GM23338 (cell line): ENCODE measurements at regions not wholly inside any gene's neighbourhood (a gene's known extent, or its start where the extent isn't known, plus 50 kb on each side); places are given as distances from the start of the nearest gene placed in this dataset.
A peak's percentile ranks its signal among the peaks of the same experiment; 100 is the strongest.

Experiments
- ATAC-seq: fragments of 200-7000 bp; cut with Tn5 transposase; 3 replicates; pipeline ENCODE4 v1.9.1; 2020
- DNase-seq: peaks from one replicate; pipeline ENCODE4 v3.0.0-alpha.2; 2015; ENCODE audit warnings: low spot score
- H2AFZ ChIP-seq: fragments of 200-600 bp; sonication (generic); 2 replicates; pipeline ENCODE4 v1.8.0; 2016; ENCODE audit warnings: antibody characterized with exemption, mild to moderate bottlenecking, moderate library complexity
- H3F3A ChIP-seq: fragments of 200-600 bp; sonication (generic); replicated peaks from 2 replicates; pipeline ENCODE4 v1.8.0; 2017; ENCODE audit warnings: antibody characterized with exemption, mixed run types, low read depth
- H3K27ac ChIP-seq: fragments of 200-600 bp; sonication (generic); 2 replicates; pipeline ENCODE4 v1.6.1; 2016; ENCODE audit warnings: low read depth
- H3K27me3 ChIP-seq: fragments of 200-600 bp; sonication (generic); 2 replicates; pipeline ENCODE4 v1.8.0; 2016; ENCODE audit warnings: mild to moderate bottlenecking, mixed run types, moderate library complexity; ENCODE audit not compliant: insufficient read depth
- H3K36me3 ChIP-seq: fragments of 200-600 bp; sonication (generic); 2 replicates; pipeline ENCODE4 v1.8.0; 2016; ENCODE audit warnings: mild to moderate bottlenecking; ENCODE audit not compliant: insufficient read depth
- H3K4me1 ChIP-seq: fragments of 200-600 bp; sonication (generic); 2 replicates; pipeline ENCODE4 v1.8.0; 2016; ENCODE audit warnings: mild to moderate bottlenecking, moderate library complexity; ENCODE audit not compliant: insufficient read depth
- H3K4me2 ChIP-seq: fragments of 200-600 bp; sonication (generic); 2 replicates; pipeline ENCODE4 v1.7.1; 2017; ENCODE audit warnings: mixed run types
- H3K4me3 ChIP-seq: fragments of 200-600 bp; sonication (generic); 2 replicates; pipeline ENCODE4 v1.6.1; 2016; ENCODE audit warnings: mixed run types
- H3K79me2 ChIP-seq: fragments of 200-600 bp; sonication (generic); replicated peaks from 2 replicates; pipeline ENCODE4 v1.8.0; 2017; ENCODE audit warnings: mild to moderate bottlenecking; ENCODE audit not compliant: insufficient read depth
- H3K9me2 ChIP-seq: fragments of 200-600 bp; sonication (generic); 2 replicates; pipeline ENCODE4 v1.8.0; 2017; ENCODE audit not compliant: insufficient read depth
- H4K20me1 ChIP-seq: fragments of 200-600 bp; sonication (generic); replicated peaks from 2 replicates; pipeline ENCODE4 v1.8.0; 2017; ENCODE audit warnings: mild to moderate bottlenecking; ENCODE audit not compliant: insufficient read depth
- H3K27ac Mint-ChIP-seq: 2 replicates; pipeline ENCODE4 v1.8.0; 2020; ENCODE audit warnings: inconsistent platforms, mild to moderate bottlenecking, moderate library complexity, mixed read lengths
- H3K27me3 Mint-ChIP-seq: 3 replicates; pipeline ENCODE4 v1.8.0; 2022; ENCODE audit warnings: low read depth, mild to moderate bottlenecking, moderate library complexity, mixed read lengths, inconsistent platforms; ENCODE audit not compliant: insufficient read depth, poor library complexity
- H3K36me3 Mint-ChIP-seq: 3 replicates; pipeline ENCODE4 v1.8.0; 2021; ENCODE audit warnings: low read depth, mild to moderate bottlenecking, inconsistent platforms, moderate library complexity, mixed read lengths
- H3K4me1 Mint-ChIP-seq: 3 replicates; pipeline ENCODE4 v1.8.0; 2020; ENCODE audit warnings: mild to moderate bottlenecking, inconsistent platforms, mixed read lengths
- H3K4me3 Mint-ChIP-seq: 3 replicates; pipeline ENCODE4 v1.8.0; 2021; ENCODE audit warnings: moderate library complexity, mild to moderate bottlenecking, inconsistent platforms, mixed read lengths
- H3K9me3 Mint-ChIP-seq: 3 replicates; pipeline ENCODE4 v1.8.0; 2020; ENCODE audit warnings: moderate library complexity, mild to moderate bottlenecking, inconsistent platforms, mixed read lengths
- CREB1 ChIP-seq: fragments of 250-450 bp; sonication (Bioruptor Pico); IDR thresholded peaks from 2 replicates; pipeline ENCODE4 v1.5.0; 2020; ENCODE audit warnings: low read depth, mild to moderate bottlenecking, moderate library complexity
- JUNB ChIP-seq: IDR thresholded peaks from one replicate; pipeline ENCODE4 v1.6.1; 2016; ENCODE audit warnings: antibody characterized with exemption; ENCODE audit not compliant: unreplicated experiment
- NANOG ChIP-seq: IDR thresholded peaks from 2 replicates; pipeline ENCODE4 v1.6.1; 2016; ENCODE audit warnings: antibody characterized with exemption, borderline replicate concordance
- POLR2AphosphoS5 ChIP-seq: IDR thresholded peaks from 2 replicates; pipeline ENCODE4 v1.6.1; 2016; ENCODE audit warnings: antibody characterized with exemption, low read depth
- STAT1 ChIP-seq: IDR thresholded peaks from one replicate; pipeline ENCODE4 v1.6.1; 2016; ENCODE audit warnings: antibody characterized with exemption; ENCODE audit not compliant: unreplicated experiment
- ZNF331 ChIP-seq: fragments of 250-450 bp; sonication (Bioruptor Pico); IDR thresholded peaks from 2 replicates; pipeline ENCODE4 v1.5.0; 2020; ENCODE audit warnings: low read depth, mild to moderate bottlenecking, moderate library complexity
- TF ChIP-seq, protein P1 (sequence below), 2 experiments: fragments of 200-600 bp in 1 of 2; sonication (generic) in 1 of 2; conservative IDR thresholded peaks; 2 replicates each; pipeline versions ENCODE4 v1.5.1 to v1.6.1; 2016 to 2017; ENCODE audit warnings: antibody characterized with exemption in 2 of 2, low read depth in 2 of 2, mild to moderate bottlenecking in 2 of 2, moderate library complexity in 1 of 2
- TF ChIP-seq, protein P2 (sequence below): IDR thresholded peaks from one replicate; pipeline ENCODE4 v1.6.1; 2018; ENCODE audit warnings: antibody characterized with exemption; ENCODE audit not compliant: unreplicated experiment
- TF ChIP-seq, protein P3 (sequence below): IDR thresholded peaks from 2 replicates; pipeline ENCODE4 v1.6.1; 2016; ENCODE audit warnings: antibody characterized with exemption
- TF ChIP-seq, protein P4 (sequence below): fragments of 250-450 bp; sonication (Bioruptor Pico); IDR thresholded peaks from 2 replicates; pipeline ENCODE4 v1.5.0; 2020; ENCODE audit warnings: mild to moderate bottlenecking, moderate library complexity

DNA sequence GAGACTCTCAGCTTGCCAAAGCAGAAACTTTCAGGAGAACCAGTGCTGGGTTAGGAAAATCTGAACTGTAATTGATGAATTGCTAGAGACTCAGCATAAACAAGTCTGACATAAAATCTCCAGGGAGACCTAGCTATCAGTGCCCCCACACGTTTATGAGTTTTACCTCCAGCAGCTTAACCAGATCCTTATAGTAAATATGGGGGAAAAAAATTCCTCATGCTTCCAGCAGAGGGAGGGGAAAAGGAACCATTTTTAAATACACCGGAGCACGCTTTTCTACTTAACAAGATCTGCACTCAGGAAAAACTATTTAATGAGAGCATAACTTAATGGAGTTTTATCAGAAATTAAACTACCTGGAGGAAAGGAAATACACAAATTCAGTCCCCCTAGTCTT, 1040.7 kb upstream of the INTU start:
- Histone ChIP-seq H2AFZ (peak overlapping the region; percentile 25; the same call in 1 of the 2 replicates), H3K79me2 (no peaks in the 10 kb centered on the region), H3K27ac (no peak overlapping the region), H3F3A (no peaks in the 10 kb centered on the region), H4K20me1 (no peaks in the 10 kb centered on the region), H3K4me2 (no peak overlapping the region), H3K9me2 (peaks cover 4% of the 10 kb centered on the region; the same call in 1 of the 2 replicates), H3K4me3 (no peak overlapping the region), H3K27me3 (no peaks in the 10 kb centered on the region), H3K36me3 (no peaks in the 10 kb centered on the region), H3K4me1 (no peaks in the 10 kb centered on the region)
- Mint-ChIP-seq H3K27ac (no peak overlapping the region; the same call in 1 of the 2 replicates), H3K9me3 (peaks cover 8% of the 10 kb centered on the region; the same call in 2 of the 3 replicates), H3K4me1 (no peaks in the 10 kb centered on the region), H3K36me3 (no peaks in the 10 kb centered on the region), H3K27me3 (peaks cover 1% of the 10 kb centered on the region), H3K4me3 (no peak overlapping the region)
- ATAC-seq, result no peak
- peak; percentile 61 for DNase-seq
- no peak for TF ChIP-seq STAT1
- TF ChIP-seq, protein P1, sequence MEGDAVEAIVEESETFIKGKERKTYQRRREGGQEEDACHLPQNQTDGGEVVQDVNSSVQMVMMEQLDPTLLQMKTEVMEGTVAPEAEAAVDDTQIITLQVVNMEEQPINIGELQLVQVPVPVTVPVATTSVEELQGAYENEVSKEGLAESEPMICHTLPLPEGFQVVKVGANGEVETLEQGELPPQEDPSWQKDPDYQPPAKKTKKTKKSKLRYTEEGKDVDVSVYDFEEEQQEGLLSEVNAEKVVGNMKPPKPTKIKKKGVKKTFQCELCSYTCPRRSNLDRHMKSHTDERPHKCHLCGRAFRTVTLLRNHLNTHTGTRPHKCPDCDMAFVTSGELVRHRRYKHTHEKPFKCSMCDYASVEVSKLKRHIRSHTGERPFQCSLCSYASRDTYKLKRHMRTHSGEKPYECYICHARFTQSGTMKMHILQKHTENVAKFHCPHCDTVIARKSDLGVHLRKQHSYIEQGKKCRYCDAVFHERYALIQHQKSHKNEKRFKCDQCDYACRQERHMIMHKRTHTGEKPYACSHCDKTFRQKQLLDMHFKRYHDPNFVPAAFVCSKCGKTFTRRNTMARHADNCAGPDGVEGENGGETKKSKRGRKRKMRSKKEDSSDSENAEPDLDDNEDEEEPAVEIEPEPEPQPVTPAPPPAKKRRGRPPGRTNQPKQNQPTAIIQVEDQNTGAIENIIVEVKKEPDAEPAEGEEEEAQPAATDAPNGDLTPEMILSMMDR (conservative IDR thresholded peaks at IDR 0.05; ENCODE audit: low read depth in 2 of 2), result peak; percentile 32 to 52; a peak in 3 of 4 replicates

DNA sequence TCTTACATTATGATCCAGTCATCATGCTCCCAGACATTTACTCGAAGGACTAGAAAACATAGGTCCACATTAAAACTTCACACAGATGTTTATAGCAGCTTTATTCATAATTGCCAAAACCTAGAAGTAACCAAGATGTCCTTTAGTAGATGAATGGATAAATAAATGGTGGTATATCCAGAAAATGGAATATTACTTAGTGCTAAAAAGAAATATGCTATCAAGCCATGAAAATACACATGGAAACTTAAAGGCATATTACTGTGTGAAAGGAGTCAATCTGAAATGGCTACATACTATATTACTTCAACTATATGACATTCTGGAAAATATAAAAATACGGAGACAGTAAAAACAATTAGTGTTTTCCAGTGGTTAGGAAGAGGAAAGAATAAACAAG, 1039.1 kb upstream of the INTU start:
- Mint-ChIP-seq H3K27me3 (peaks cover 1% of the 10 kb centered on the region), H3K4me3 (no peak overlapping the region), H3K36me3 (no peaks in the 10 kb centered on the region), H3K4me1 (no peaks in the 10 kb centered on the region), H3K27ac (no peak overlapping the region), H3K9me3 (peaks cover 8% of the 10 kb centered on the region; the same call in 2 of the 3 replicates)
- Histone ChIP-seq H3K79me2 (no peaks in the 10 kb centered on the region), H4K20me1 (no peaks in the 10 kb centered on the region), H3K27me3 (no peaks in the 10 kb centered on the region), H2AFZ (no peak overlapping the region), H3F3A (no peaks in the 10 kb centered on the region), H3K4me3 (no peak overlapping the region), H3K36me3 (no peaks in the 10 kb centered on the region), H3K4me2 (no peak overlapping the region), H3K27ac (no peak overlapping the region), H3K4me1 (no peaks in the 10 kb centered on the region), H3K9me2 (peaks cover 4% of the 10 kb centered on the region; the same call in 1 of the 2 replicates)
- no peak for DNase-seq
- ATAC-seq, result no peak
- TF ChIP-seq, protein P2, sequence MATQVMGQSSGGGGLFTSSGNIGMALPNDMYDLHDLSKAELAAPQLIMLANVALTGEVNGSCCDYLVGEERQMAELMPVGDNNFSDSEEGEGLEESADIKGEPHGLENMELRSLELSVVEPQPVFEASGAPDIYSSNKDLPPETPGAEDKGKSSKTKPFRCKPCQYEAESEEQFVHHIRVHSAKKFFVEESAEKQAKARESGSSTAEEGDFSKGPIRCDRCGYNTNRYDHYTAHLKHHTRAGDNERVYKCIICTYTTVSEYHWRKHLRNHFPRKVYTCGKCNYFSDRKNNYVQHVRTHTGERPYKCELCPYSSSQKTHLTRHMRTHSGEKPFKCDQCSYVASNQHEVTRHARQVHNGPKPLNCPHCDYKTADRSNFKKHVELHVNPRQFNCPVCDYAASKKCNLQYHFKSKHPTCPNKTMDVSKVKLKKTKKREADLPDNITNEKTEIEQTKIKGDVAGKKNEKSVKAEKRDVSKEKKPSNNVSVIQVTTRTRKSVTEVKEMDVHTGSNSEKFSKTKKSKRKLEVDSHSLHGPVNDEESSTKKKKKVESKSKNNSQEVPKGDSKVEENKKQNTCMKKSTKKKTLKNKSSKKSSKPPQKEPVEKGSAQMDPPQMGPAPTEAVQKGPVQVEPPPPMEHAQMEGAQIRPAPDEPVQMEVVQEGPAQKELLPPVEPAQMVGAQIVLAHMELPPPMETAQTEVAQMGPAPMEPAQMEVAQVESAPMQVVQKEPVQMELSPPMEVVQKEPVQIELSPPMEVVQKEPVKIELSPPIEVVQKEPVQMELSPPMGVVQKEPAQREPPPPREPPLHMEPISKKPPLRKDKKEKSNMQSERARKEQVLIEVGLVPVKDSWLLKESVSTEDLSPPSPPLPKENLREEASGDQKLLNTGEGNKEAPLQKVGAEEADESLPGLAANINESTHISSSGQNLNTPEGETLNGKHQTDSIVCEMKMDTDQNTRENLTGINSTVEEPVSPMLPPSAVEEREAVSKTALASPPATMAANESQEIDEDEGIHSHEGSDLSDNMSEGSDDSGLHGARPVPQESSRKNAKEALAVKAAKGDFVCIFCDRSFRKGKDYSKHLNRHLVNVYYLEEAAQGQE, result no peak
- TF ChIP-seq JUNB, result no peak
- no peak for TF ChIP-seq STAT1
- TF ChIP-seq CREB1 (CRISPR knock-in tag), result no peak
- TF ChIP-seq POLR2AphosphoS5, result no peak
- TF ChIP-seq, protein P3, sequence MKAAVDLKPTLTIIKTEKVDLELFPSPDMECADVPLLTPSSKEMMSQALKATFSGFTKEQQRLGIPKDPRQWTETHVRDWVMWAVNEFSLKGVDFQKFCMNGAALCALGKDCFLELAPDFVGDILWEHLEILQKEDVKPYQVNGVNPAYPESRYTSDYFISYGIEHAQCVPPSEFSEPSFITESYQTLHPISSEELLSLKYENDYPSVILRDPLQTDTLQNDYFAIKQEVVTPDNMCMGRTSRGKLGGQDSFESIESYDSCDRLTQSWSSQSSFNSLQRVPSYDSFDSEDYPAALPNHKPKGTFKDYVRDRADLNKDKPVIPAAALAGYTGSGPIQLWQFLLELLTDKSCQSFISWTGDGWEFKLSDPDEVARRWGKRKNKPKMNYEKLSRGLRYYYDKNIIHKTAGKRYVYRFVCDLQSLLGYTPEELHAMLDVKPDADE, result no peak
- no peak for TF ChIP-seq ZNF331 (CRISPR knock-in tag)
- TF ChIP-seq NANOG, result no peak
- TF ChIP-seq, protein P4, sequence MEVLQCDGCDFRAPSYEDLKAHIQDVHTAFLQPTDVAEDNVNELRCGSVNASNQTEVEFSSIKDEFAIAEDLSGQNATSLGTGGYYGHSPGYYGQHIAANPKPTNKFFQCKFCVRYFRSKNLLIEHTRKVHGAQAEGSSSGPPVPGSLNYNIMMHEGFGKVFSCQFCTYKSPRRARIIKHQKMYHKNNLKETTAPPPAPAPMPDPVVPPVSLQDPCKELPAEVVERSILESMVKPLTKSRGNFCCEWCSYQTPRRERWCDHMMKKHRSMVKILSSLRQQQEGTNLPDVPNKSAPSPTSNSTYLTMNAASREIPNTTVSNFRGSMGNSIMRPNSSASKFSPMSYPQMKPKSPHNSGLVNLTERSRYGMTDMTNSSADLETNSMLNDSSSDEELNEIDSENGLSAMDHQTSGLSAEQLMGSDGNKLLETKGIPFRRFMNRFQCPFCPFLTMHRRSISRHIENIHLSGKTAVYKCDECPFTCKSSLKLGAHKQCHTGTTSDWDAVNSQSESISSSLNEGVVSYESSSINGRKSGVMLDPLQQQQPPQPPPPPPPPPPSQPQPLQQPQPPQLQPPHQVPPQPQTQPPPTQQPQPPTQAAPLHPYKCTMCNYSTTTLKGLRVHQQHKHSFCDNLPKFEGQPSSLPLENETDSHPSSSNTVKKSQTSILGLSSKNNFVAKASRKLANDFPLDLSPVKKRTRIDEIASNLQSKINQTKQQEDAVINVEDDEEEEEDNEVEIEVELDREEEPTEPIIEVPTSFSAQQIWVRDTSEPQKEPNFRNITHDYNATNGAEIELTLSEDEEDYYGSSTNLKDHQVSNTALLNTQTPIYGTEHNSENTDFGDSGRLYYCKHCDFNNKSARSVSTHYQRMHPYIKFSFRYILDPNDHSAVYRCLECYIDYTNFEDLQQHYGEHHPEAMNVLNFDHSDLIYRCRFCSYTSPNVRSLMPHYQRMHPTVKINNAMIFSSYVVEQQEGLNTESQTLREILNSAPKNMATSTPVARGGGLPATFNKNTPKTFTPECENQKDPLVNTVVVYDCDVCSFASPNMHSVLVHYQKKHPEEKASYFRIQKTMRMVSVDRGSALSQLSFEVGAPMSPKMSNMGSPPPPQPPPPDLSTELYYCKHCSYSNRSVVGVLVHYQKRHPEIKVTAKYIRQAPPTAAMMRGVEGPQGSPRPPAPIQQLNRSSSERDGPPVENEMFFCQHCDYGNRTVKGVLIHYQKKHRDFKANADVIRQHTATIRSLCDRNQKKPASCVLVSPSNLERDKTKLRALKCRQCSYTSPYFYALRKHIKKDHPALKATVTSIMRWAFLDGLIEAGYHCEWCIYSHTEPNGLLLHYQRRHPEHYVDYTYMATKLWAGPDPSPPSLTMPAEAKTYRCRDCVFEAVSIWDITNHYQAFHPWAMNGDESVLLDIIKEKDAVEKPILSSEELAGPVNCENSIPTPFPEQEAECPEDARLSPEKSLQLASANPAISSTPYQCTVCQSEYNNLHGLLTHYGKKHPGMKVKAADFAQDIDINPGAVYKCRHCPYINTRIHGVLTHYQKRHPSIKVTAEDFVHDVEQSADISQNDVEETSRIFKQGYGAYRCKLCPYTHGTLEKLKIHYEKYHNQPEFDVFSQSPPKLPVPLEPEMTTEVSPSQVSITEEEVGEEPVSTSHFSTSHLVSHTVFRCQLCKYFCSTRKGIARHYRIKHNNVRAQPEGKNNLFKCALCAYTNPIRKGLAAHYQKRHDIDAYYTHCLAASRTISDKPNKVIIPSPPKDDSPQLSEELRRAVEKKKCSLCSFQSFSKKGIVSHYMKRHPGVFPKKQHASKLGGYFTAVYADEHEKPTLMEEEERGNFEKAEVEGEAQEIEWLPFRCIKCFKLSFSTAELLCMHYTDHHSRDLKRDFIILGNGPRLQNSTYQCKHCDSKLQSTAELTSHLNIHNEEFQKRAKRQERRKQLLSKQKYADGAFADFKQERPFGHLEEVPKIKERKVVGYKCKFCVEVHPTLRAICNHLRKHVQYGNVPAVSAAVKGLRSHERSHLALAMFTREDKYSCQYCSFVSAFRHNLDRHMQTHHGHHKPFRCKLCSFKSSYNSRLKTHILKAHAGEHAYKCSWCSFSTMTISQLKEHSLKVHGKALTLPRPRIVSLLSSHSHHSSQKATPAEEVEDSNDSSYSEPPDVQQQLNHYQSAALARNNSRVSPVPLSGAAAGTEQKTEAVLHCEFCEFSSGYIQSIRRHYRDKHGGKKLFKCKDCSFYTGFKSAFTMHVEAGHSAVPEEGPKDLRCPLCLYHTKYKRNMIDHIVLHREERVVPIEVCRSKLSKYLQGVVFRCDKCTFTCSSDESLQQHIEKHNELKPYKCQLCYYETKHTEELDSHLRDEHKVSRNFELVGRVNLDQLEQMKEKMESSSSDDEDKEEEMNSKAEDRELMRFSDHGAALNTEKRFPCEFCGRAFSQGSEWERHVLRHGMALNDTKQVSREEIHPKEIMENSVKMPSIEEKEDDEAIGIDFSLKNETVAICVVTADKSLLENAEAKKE (CRISPR knock-in tag), result no peak
